Ovary (tissue), 7 donors: ENCODE measurements at regions not wholly inside any gene's neighbourhood (a gene's known extent, or its start where the extent isn't known, plus 50 kb on each side); places are given as distances from the start of the nearest gene placed in this dataset.

Source experiments
- DNase-seq, 5 donors: peaks; one replicate each; pipeline ENCODE4 v3.0.0-alpha.2; 2019 to 2020
- H3K27ac ChIP-seq, 2 donors: fragments of 200-600 bp; one replicate each; pipeline versions ENCODE4 v1.5.1 to v1.8.0; 2019 to 2022
- H3K27me3 ChIP-seq: fragments of 200-600 bp; one replicate; pipeline ENCODE4 v1.8.0; 2022
- H3K36me3 ChIP-seq: fragments of 200-600 bp; sonication (generic); one replicate; pipeline ENCODE4 v1.5.1; 2019
- H3K4me1 ChIP-seq: one replicate; pipeline ENCODE4 v1.8.1; 2013; ENCODE audit warnings: mild to moderate bottlenecking, moderate library complexity; ENCODE audit not compliant: insufficient read depth
- H3K4me3 ChIP-seq: fragments of 200-600 bp; sonication (generic); one replicate; pipeline ENCODE4 v1.5.1; 2017
- H3K9me3 ChIP-seq, 2 donors: fragments of 200-600 bp in 1 of 2; sonication (generic) in 1 of 2; one replicate each; pipeline versions ENCODE4 v1.5.1 to v1.8.1; 2013 to 2019; ENCODE audit warnings: mild to moderate bottlenecking in 1 of 2, moderate library complexity in 1 of 2
- EP300 ChIP-seq: sonication (generic); formaldehyde crosslinking; IDR thresholded peaks from one replicate; pipeline ENCODE4 v1.6.1; 2017; ENCODE audit warnings: antibody characterized with exemption
- POLR2A ChIP-seq: fragments of 450-650 bp; IDR thresholded peaks from one replicate; pipeline ENCODE4 v1.6.1; 2017; ENCODE audit warnings: antibody characterized with exemption, mild to moderate bottlenecking, moderate library complexity
- WGBS, 3 donors: extraction: QIAGEN DNeasy Blood & Tissue Kit in 1 of 3; methylation state at CpG; one replicate each; pipeline versions ENCODE4 v1.1.5 to v1.1.7; 2013 to 2017; 5-methylcytosine and 5-hydroxymethylcytosine counted together
- intact Hi-C, 4 donors: fragments of 100-400 bp; cut with DNase I; formaldehyde crosslinking; loops; one replicate each; pipeline versions ENCODE4 v1.11.0 to v1.15.1; 2022 to 2023
- TF ChIP-seq, protein P1 (sequence below), 3 donors: fragments of 450-650 bp in 2 of 3; fragments of 200-600 bp in 1 of 3; IDR thresholded peaks; one replicate each; pipeline versions ENCODE4 v1.5.1 to v1.8.0; 2016 to 2022; ENCODE audit warnings: antibody characterized with exemption in 3 of 3, mild to moderate bottlenecking in 1 of 3
- donor health status: DM: no; HTN: no; CAD: no; lungs with moderate emphysema.
- donor health status: DM: no; HTN: no; CAD: no.
- donor health status: Bipolar disorder and iron deficiency.
- donor health status: DM: no; HTN: no; CAD: no.
- donor health status: DM: yes; HTN: yes; CAD: no.

DNA sequence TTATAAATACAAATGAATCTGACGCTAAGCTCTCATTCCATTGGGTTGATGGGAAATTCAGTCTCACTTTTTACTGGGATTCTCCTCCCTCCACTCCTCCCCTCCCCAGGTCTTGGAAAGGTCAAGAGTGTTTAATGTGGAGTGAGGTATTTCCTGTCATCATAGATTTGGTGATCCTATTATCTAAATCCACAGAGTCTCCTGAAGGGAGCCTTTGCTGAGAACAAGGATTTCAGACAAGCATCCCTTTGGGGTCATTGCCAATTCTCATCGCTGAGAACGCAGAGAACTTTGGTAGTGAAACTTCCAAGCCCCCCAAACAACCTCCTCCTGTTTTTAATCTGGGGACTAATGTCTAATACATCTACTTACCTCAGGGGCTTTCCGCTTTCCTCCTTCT is 297.9 kb downstream of the OTOL1 start:
- no peak overlapping the region for H3K27ac ChIP-seq
- no peaks in the 10 kb centered on the region for H3K9me3 ChIP-seq
- no peak overlapping the region for H3K4me3 ChIP-seq
- no peak for DNase-seq
- H3K27me3 ChIP-seq: no peaks in the 10 kb centered on the region
- intact Hi-C loops: no loop called here
- TF ChIP-seq, protein P1, sequence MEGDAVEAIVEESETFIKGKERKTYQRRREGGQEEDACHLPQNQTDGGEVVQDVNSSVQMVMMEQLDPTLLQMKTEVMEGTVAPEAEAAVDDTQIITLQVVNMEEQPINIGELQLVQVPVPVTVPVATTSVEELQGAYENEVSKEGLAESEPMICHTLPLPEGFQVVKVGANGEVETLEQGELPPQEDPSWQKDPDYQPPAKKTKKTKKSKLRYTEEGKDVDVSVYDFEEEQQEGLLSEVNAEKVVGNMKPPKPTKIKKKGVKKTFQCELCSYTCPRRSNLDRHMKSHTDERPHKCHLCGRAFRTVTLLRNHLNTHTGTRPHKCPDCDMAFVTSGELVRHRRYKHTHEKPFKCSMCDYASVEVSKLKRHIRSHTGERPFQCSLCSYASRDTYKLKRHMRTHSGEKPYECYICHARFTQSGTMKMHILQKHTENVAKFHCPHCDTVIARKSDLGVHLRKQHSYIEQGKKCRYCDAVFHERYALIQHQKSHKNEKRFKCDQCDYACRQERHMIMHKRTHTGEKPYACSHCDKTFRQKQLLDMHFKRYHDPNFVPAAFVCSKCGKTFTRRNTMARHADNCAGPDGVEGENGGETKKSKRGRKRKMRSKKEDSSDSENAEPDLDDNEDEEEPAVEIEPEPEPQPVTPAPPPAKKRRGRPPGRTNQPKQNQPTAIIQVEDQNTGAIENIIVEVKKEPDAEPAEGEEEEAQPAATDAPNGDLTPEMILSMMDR (IDR thresholded peaks at IDR 0.05): no peak
- no peak for TF ChIP-seq POLR2A
- TF ChIP-seq EP300: no peak
- no peaks in the 10 kb centered on the region for H3K36me3 ChIP-seq
- WGBS, 3 donors: 91 to 93% (median 91%) methylated on average over 4 of the region's 4 CpGs
- no peaks in the 10 kb centered on the region for H3K4me1 ChIP-seq

DNA sequence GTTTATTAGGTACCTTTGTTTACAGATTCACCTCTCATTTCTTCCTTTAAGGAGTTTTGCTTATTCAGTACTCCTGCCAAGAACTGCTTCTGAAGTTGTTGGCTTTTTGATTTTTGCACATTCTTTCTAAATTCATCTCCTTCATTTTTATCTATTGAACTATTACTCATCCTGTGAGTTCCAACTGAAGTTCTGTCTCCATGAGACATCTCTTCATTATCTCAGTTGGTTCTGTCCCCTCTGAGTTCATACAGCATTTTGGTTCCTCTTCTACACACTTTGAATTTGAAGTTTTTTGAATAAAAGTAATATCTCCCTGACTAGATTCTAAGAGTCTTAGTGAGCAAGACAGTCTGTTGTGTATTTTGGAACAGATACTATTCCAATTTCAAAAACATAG is 299.7 kb downstream of the OTOL1 start:
- Histone ChIP-seq H3K27me3 (no peaks in the 10 kb centered on the region), H3K9me3 (peaks cover 0 to 4% of the 10 kb centered on the region in 2 donors), H3K27ac (no peak overlapping the region), H3K36me3 (no peaks in the 10 kb centered on the region), H3K4me1 (no peaks in the 10 kb centered on the region), H3K4me3 (no peak overlapping the region)
- intact Hi-C loops: no loop called here
- DNase-seq: no peak
- TF ChIP-seq EP300: no peak
- TF ChIP-seq, protein P1 (IDR thresholded peaks at IDR 0.05): no peak
- no peak for TF ChIP-seq POLR2A

DNA sequence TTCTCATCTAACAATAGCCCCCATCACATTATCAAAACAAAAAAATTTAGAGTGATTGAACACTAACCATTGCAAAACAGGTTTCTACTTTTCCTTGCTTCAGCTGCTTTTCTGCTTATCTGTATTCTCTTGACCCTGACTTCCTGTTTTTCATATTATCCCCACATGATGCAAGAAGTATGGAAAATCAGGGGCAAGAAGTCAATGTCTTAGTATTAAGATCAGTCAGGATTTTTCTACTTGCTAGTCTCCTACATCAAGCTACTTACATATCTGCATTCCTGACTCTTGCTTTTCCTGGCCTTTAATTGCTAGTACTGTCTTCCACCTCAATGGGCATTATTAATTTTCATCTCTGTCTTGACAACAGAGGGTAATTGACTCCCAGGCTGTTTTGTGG is 300.2 kb downstream of the OTOL1 start:
- no peak for DNase-seq
- Histone ChIP-seq H3K4me1 (no peaks in the 10 kb centered on the region), H3K27me3 (no peaks in the 10 kb centered on the region), H3K27ac (no peak overlapping the region), H3K9me3 (peaks cover 0 to 4% of the 10 kb centered on the region in 2 donors), H3K36me3 (no peaks in the 10 kb centered on the region), H3K4me3 (no peak overlapping the region)
- TF ChIP-seq EP300: no peak
- TF ChIP-seq, protein P1 (IDR thresholded peaks at IDR 0.05): no peak
- TF ChIP-seq POLR2A: no peak
- intact Hi-C loops: no loop called here

- DNase-seq: no peak
- intact Hi-C loops: no loop called here
- Histone ChIP-seq H3K4me3 (no peak overlapping the region), H3K27ac (no peak overlapping the region), H3K27me3 (no peaks in the 10 kb centered on the region), H3K4me1 (no peaks in the 10 kb centered on the region), H3K9me3 (peaks cover 0 to 4% of the 10 kb centered on the region in 2 donors), H3K36me3 (no peaks in the 10 kb centered on the region)
- TF ChIP-seq EP300: no peak
- TF ChIP-seq POLR2A: no peak
- TF ChIP-seq, protein P1 (IDR thresholded peaks at IDR 0.05): no peak
- WGBS, 3 donors: 72 to 85% (median 85%) methylated on average over 3 of the region's 3 CpGs
These were observed 301.4 kb downstream of the OTOL1 start for GRCh38 chr3:161798016-161798415.

DNA sequence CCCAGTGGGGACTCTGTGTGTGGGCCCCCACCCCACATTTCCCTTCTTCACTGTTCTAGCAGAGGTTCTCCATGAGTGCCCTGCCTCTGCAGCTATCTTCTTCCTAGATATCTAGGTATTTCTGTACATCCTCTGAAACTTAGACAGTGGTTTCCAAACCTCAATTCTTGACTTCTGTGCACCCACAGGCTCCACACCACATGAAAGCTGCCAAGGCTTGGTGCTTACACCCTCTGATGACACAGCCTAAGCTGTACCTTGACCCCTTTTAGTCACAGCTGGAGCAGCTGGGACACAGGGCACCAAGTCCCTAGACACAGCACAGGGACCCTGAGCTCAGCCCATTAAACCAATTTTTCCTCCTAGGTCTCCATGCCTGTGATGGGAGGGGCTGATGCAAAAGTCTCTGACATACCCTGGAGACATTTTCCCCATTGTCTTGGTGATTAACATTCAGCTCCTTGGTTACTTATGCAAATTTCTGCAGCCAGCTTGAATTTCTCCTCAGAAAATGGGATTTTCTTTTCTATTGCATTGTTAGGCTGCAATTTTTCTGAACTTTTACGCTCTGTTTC is 304.5 kb downstream of the OTOL1 start:
- H3K4me1 ChIP-seq: no peaks in the 10 kb centered on the region
- no peak overlapping the region for H3K27ac ChIP-seq
- DNase-seq: no peak
- TF ChIP-seq, protein P1 (IDR thresholded peaks at IDR 0.05): no peak
- TF ChIP-seq POLR2A: no peak
- no peak for TF ChIP-seq EP300
- H3K4me3 ChIP-seq: no peak overlapping the region
- H3K9me3 ChIP-seq: peaks cover 0 to 4% of the 10 kb centered on the region in 2 donors
- no peaks in the 10 kb centered on the region for H3K27me3 ChIP-seq
- intact Hi-C loops: no loop called here
- H3K36me3 ChIP-seq: no peaks in the 10 kb centered on the region
- WGBS, 3 donors: 46 to 98% (median 48%) methylated on average over 1 of the region's 1 CpG
